NCI-H748 (cell line): ENCODE measurements at regions not wholly inside any gene's neighbourhood (a gene's known extent, or its start where the extent isn't known, plus 50 kb on each side); places are given as distances from the start of the nearest gene placed in this dataset.

Source experiments
- DNase-seq: peaks from one replicate; lab custom pipeline; 2025; ENCODE audit not compliant: unreplicated experiment; lab: John Stamatoyannopoulos, UW

GRCh38 chr17:73723317-73723716, 79.1 kb upstream of the SDK2 start:
- no peak for DNase-seq

GRCh38 chr17:73724341-73724740, 80.1 kb upstream of the SDK2 start:
- DNase-seq, result no peak

GRCh38 chr17:73724990-73725389, 80.7 kb upstream of the SDK2 start:
- no peak for DNase-seq

- DNase-seq, result no peak
These were observed 81.7 kb upstream of the SDK2 start for GRCh38 chr17:73725794-73726515.

GRCh38 chr17:73727941-73728340, 83.7 kb upstream of the SDK2 start:
- no peak for DNase-seq

GRCh38 chr17:73729101-73729500, 84.9 kb upstream of the SDK2 start:
- no peak for DNase-seq

- no peak for DNase-seq
These were observed 87.5 kb upstream of the SDK2 start for GRCh38 chr17:73731733-73732132.

GRCh38 chr17:73733517-73733916, 89.3 kb upstream of the SDK2 start:
- DNase-seq, result no peak

GRCh38 chr17:73735245-73735644, 91.0 kb upstream of the SDK2 start:
- no peak for DNase-seq

- no peak for DNase-seq
These were observed 94.7 kb upstream of the SDK2 start for GRCh38 chr17:73738751-73739575.

GRCh38 chr17:73740370-73740769, 96.1 kb upstream of the SDK2 start:
- DNase-seq, result no peak

- no peak for DNase-seq
These were observed 98.7 kb upstream of the SDK2 start for GRCh38 chr17:73742948-73743381.

GRCh38 chr17:73743518-73744201, 99.4 kb upstream of the SDK2 start:
- no peak for DNase-seq

- no peak for DNase-seq
These were observed 100.2 kb upstream of the SDK2 start for GRCh38 chr17:73744411-73744810.

- DNase-seq, result no peak
These were observed 102.2 kb upstream of the SDK2 start for GRCh38 chr17:73746314-73747073.

GRCh38 chr17:73747221-73748002, 103.2 kb upstream of the SDK2 start:
- DNase-seq, result peak; percentile 54

GRCh38 chr17:73748508-73748907, 104.3 kb upstream of the SDK2 start:
- DNase-seq, result peak; percentile 80

GRCh38 chr17:73749337-73749823, 105.1 kb upstream of the SDK2 start:
- no peak for DNase-seq

GRCh38 chr17:73749928-73750605, 105.8 kb upstream of the SDK2 start:
- no peak for DNase-seq

GRCh38 chr17:73750975-73751374, 106.7 kb upstream of the SDK2 start:
- DNase-seq, result no peak
